ENCODE measurements at regions not wholly inside any gene's neighbourhood (a gene's known extent, or its start where the extent isn't known, plus 50 kb on each side); places are given as distances from the start of the nearest gene placed in this dataset.

DNA sequence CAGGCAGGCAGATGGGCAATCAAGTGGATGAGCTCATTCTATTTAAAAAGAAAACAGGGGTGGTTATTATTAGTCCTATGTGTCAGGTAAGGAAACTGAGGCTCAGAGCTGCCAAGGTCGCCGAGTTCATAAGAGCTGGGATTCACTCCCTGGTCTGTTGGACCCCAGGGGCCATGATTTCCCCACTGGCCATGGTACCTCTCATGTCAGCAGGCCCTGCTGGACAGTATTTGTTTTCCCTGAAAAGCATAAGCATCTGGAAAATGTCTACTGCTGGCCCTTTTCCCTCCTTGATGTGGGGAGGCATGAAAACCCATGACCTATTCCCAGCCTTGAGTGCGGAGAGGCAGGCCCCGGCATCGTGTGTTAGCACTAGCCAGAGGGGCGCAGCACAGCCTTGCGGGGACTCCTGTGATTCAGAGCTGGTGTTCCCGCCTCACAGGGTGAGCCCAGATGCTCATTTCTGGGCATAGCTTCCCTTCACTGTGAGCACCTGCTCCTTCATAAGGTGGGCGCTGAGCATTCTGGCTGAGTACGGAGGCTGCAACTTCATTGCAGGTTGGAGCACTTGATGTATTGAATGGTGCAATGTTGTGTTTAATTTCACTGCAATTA lies 617.5 kb downstream of the PTPRU start:
- TF ChIP-seq GATA2 (IDR thresholded peaks at IDR 0.05; ENCODE audit: low read depth, low read length) = no peak
- no peak for TF ChIP-seq GATA3 (IDR thresholded peaks at IDR 0.05; ENCODE audit: low read depth, low read length)

All from SH-SY5Y (cell line).